ENCODE measurements at regions not wholly inside any gene's neighbourhood (a gene's known extent, or its start where the extent isn't known, plus 50 kb on each side); places are given as distances from the start of the nearest gene placed in this dataset.
"Not testable (repeated sequence)": the region's sequence is repeated elsewhere in the genome, so short reads cannot be mapped to it uniquely, and the experiment has no call there.

DNA sequence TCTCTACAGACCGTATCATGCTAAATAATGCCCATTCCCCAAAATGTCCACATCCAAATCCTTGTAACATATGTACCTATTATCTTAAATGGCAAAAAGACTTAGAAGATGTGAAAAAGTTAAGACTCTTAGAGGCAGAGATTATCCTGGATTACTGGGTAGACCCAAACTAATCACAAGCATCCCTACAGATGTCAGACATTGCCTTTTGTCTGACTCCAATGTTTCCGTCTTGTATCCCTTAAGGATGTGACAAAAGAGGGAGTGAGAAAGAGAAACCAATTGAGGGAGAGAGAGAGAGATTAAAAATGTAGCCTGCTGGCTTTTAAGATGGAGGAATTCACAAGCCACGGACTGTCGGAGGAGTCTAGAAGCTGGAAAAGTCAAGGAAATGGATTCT lies 401.9 kb upstream of the FSTL5 start:
- in situ Hi-C loops (cut with HindIII; ENCODE audit: low pct_ligation_motif_present, low pct_unique_long_range_greater_than_20kb, low sequenced_read_pairs) = no loop called here
- no peak for DNase-seq

DNA sequence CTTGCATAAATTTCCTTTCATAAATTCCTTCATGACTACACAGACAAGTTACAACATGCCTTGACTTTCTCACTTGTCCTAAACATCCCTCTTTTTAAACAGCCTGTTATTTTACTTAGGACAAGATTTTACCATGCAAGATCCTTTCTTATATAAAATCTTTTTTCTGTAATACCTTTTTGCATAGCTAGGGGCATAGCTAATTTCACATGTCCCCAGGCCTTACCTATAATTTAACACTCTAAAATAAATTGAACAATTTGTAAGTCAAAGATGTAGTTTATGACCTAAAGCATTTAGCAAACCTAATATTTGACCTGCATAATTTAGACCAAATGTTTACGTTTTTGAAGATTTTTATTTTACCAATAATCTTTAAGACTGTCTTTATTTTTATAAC lies 396.3 kb upstream of the FSTL5 start:
- in situ Hi-C loops (cut with HindIII; ENCODE audit: low pct_ligation_motif_present, low pct_unique_long_range_greater_than_20kb, low sequenced_read_pairs) = no loop called here
- DNase-seq = no peak

- no peak for DNase-seq
- in situ Hi-C loops (cut with HindIII; ENCODE audit: low pct_ligation_motif_present, low pct_unique_long_range_greater_than_20kb, low sequenced_read_pairs) = no loop called here
These were observed 393.8 kb upstream of the FSTL5 start for GRCh38 chr4:162557516-162558106.

- DNase-seq = no peak
- in situ Hi-C loops (cut with HindIII; ENCODE audit: low pct_ligation_motif_present, low pct_unique_long_range_greater_than_20kb, low sequenced_read_pairs) = no loop called here
These were observed 371.3 kb upstream of the FSTL5 start for GRCh38 chr4:162535121-162535520.

DNA sequence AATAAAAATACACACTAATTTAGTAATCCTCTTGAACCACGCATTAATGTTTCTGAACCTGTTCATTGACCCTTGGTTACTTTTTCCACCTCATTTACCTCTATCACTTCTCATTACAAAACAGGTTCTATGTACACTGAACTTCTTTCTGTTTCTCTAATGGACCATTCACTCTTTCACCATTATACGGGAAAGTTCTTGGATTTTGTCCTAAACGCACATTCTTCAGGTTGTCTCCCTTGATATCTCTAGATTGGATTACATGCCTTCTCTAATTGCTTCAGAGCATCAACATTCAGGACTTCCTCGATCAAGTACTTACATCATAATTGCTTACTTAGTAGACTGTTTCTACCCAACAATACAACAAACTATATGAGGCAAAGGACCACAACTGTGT lies 359.4 kb upstream of the FSTL5 start:
- in situ Hi-C loops (cut with HindIII; ENCODE audit: low pct_ligation_motif_present, low pct_unique_long_range_greater_than_20kb, low sequenced_read_pairs) = no loop called here
- DNase-seq = no peak

- no peak for DNase-seq
- in situ Hi-C loops (cut with HindIII; ENCODE audit: low pct_ligation_motif_present, low pct_unique_long_range_greater_than_20kb, low sequenced_read_pairs) = no loop called here
These were observed 358.9 kb upstream of the FSTL5 start for GRCh38 chr4:162522724-162523123.

DNA sequence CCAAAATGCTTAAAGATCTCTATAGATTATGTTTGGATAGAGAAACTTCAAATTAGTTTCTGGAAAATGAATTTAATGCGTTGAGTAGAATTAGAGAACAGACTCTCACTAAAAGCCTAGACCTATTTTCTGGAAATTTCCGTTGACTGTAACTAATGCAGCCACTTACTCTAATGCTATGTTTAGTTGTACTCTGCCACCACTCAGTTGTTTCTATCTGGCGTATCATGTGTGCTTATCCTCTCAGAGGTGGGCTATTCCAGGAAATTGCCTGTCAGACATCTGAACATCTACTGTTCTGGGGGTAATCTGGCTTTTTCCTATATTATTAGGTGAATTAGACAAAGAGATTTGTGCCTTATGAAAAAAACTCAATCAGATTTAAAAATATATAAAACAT lies 347.1 kb upstream of the FSTL5 start:
- in situ Hi-C loops (cut with HindIII; ENCODE audit: low pct_ligation_motif_present, low pct_unique_long_range_greater_than_20kb, low sequenced_read_pairs) = no loop called here
- DNase-seq = no peak

DNA sequence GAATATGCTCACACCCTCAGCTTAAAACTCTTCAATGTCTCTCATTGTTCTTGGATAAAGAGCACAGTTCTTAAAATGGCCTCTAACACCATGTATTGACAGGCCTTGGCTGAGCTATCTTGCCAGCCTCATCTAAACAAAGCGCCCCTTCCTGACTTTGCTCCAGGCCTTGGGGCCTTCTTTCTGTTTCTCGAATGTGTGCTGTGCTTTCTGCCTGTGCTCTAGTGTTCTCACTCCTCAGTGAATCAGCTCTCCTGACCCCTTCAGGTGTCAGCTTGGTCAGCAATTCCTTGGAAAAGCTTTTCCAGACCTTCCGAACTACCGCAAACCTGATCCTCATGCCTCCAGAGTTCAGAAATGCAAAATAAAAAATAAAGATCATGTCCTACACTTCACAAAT lies 346.3 kb upstream of the FSTL5 start:
- in situ Hi-C loops (cut with HindIII; ENCODE audit: low pct_ligation_motif_present, low pct_unique_long_range_greater_than_20kb, low sequenced_read_pairs) = no loop called here

DNA sequence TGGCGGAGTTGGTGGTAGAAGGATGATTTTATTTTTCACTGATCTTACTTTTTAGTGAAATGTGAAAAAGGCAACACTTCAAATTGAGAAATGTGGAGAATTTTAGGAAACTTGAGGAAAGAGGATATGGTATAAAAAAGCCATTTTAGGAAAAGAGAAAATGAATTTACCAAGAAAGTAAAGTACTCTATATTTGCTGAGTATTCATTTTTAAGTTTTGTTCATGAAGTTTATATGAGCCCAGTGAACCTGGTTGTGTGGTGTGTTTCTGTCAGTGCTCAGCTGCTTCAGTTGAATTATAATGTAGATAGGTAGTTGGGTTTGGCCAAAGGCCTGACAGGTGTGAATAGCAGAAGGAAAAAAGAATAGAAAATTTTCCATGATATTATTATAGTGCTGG lies 345.5 kb upstream of the FSTL5 start:
- in situ Hi-C loops (cut with HindIII; ENCODE audit: low pct_ligation_motif_present, low pct_unique_long_range_greater_than_20kb, low sequenced_read_pairs) = no loop called here
- no peak for DNase-seq

More for the DNA sequence above, 346.3 kb upstream of the FSTL5 start:
- DNase-seq = no peak

- DNase-seq = no peak
- in situ Hi-C loops (cut with HindIII; ENCODE audit: low pct_ligation_motif_present, low pct_unique_long_range_greater_than_20kb, low sequenced_read_pairs) = no loop called here
These were observed 342.5 kb upstream of the FSTL5 start for GRCh38 chr4:162506253-162506652.

GRCh38 chr4:162503868-162504267 lies 340.1 kb upstream of the FSTL5 start:
- in situ Hi-C loops (cut with HindIII; ENCODE audit: low pct_ligation_motif_present, low pct_unique_long_range_greater_than_20kb, low sequenced_read_pairs) = no loop called here
- DNase-seq = no peak

DNA sequence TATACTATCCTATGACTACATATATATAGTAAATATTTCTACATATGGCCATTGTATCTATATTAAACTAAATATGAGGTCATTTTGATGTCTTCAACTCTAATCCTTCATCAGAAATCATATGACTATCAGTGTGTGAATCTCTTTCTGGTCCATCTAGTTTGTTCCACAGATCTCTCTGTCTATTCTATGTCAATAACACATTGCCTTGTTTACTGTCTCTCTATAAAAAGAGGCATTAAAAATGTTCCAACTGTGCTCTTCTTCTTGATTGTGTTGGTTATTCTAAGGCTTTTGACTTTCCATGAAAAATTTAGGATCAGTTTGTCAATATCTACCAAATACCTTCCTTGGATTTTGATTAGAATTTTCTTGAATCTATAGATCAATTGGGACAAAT lies 338.3 kb upstream of the FSTL5 start:
- in situ Hi-C loops (cut with HindIII; ENCODE audit: low pct_ligation_motif_present, low pct_unique_long_range_greater_than_20kb, low sequenced_read_pairs) = no loop called here
- DNase-seq = no peak

GRCh38 chr4:162499478-162499877 lies 335.7 kb upstream of the FSTL5 start:
- peak; percentile 16 for DNase-seq
- in situ Hi-C loops (cut with HindIII; ENCODE audit: low pct_ligation_motif_present, low pct_unique_long_range_greater_than_20kb, low sequenced_read_pairs) = no loop called here

GRCh38 chr4:162498168-162498567 lies 334.4 kb upstream of the FSTL5 start:
- in situ Hi-C loops (cut with HindIII; ENCODE audit: low pct_ligation_motif_present, low pct_unique_long_range_greater_than_20kb, low sequenced_read_pairs) = no loop called here
- DNase-seq = no peak

- in situ Hi-C loops (cut with HindIII; ENCODE audit: low pct_ligation_motif_present, low pct_unique_long_range_greater_than_20kb, low sequenced_read_pairs) = no loop called here
- peak; percentile 44 for DNase-seq
These were observed 333.9 kb upstream of the FSTL5 start for GRCh38 chr4:162497564-162498167.

GRCh38 chr4:162494935-162495334 lies 331.1 kb upstream of the FSTL5 start:
- in situ Hi-C loops (cut with HindIII; ENCODE audit: low pct_ligation_motif_present, low pct_unique_long_range_greater_than_20kb, low sequenced_read_pairs) = no loop called here
- DNase-seq = no peak

- in situ Hi-C loops (cut with HindIII; ENCODE audit: low pct_ligation_motif_present, low pct_unique_long_range_greater_than_20kb, low sequenced_read_pairs) = no loop called here
- peak; percentile 0 for DNase-seq
These were observed 321.7 kb upstream of the FSTL5 start for GRCh38 chr4:162485486-162485885.

DNA sequence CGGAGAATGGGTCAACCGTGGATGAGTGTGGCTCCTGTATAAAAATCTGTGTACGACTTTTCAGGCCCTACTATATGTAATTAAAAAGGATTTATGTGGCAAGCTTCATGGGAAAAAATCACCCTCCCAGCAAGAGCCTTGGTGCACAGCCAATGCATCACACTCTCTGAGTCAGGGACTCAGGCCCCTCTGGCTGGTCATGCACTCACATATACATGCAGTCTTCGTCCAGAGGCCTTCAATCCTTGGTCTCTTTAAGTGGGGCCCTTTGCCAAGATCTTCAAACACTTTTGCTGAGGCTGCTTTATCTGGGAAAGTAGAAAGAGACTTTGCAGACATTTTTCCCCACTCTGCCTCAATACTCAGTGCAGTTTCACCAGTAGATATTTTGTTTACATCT lies 311.4 kb upstream of the FSTL5 start:
- in situ Hi-C loops (cut with HindIII; ENCODE audit: low pct_ligation_motif_present, low pct_unique_long_range_greater_than_20kb, low sequenced_read_pairs) = no loop called here
- DNase-seq = no peak

DNA sequence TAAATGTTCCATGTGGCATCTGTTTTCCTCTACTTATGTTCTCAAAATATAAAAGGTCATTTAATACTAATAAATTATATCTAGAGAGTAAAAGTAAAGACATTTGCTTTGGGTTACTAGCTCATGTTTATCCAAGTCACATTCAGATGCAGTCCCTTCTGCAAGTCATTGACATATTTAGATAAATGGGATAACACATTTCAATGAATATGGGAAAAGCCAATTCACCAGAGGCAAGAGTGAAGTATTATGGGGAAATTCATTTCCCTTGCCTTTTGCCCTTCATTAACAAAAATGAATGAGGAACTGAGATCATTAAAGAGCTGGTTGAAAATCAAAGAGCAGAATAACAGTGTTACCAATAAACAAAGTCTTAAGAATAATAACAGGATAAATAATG lies 306.2 kb upstream of the FSTL5 start:
- in situ Hi-C loops (cut with HindIII; ENCODE audit: low pct_ligation_motif_present, low pct_unique_long_range_greater_than_20kb, low sequenced_read_pairs) = no loop called here
- DNase-seq = no peak

GRCh38 chr4:162465356-162465755 lies 301.6 kb upstream of the FSTL5 start:
- DNase-seq; in situ Hi-C loops (cut with HindIII; ENCODE audit: low pct_ligation_motif_present, low pct_unique_long_range_greater_than_20kb, low sequenced_read_pairs): not testable (repeated sequence)

DNA sequence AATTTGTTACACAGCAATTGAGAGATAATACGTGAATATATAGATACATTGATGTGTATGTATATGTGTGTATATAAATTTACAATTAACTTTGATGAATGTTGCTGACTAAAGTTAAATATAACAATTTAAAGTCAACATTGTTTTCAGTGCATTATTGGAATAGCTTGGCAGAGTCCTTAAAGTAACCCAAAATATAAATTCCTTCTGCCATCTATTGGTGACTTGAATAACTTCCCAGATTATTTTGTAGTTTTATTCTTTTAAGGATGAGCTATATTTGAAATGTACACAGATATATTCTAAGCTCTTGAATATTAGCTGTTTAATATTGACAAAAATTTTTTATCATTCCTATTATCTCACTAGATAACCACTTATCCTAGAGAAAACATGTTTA lies 298.2 kb upstream of the FSTL5 start:
- peak; percentile 14 for DNase-seq
- in situ Hi-C loops (cut with HindIII; ENCODE audit: low pct_ligation_motif_present, low pct_unique_long_range_greater_than_20kb, low sequenced_read_pairs) = no loop called here

Measured in ACHN (cell line).